ENCODE measurements at regions not wholly inside any gene's neighbourhood (a gene's known extent, or its start where the extent isn't known, plus 50 kb on each side); places are given as distances from the start of the nearest gene placed in this dataset.

GRCh38 chr7:35384761-35385700 is 131.1 kb upstream of the TBX20 start:
- DNase-seq: no peak

- DNase-seq: no peak
Measured at GRCh38 chr7:35380739-35381224, 126.9 kb upstream of the TBX20 start.

GRCh38 chr7:35379481-35379880 is 125.6 kb upstream of the TBX20 start:
- no peak for DNase-seq

GRCh38 chr7:35375516-35375915 is 121.6 kb upstream of the TBX20 start:
- no peak for DNase-seq

- DNase-seq: no peak
Measured at GRCh38 chr7:35374858-35375257, 121.0 kb upstream of the TBX20 start.

- no peak for DNase-seq
Measured at GRCh38 chr7:35371221-35371620, 117.3 kb upstream of the TBX20 start.

- no peak for DNase-seq
Measured at GRCh38 chr7:35370687-35371086, 116.8 kb upstream of the TBX20 start.

- no peak for DNase-seq
Measured at GRCh38 chr7:35366167-35367155, 112.6 kb upstream of the TBX20 start.

- DNase-seq: no peak
Measured at GRCh38 chr7:35365523-35365922, 111.6 kb upstream of the TBX20 start.

- no peak for DNase-seq
Measured at GRCh38 chr7:35362341-35362740, 108.4 kb upstream of the TBX20 start.

- no peak for DNase-seq
Measured at GRCh38 chr7:35359423-35359822, 105.5 kb upstream of the TBX20 start.

- no peak for DNase-seq
Measured at GRCh38 chr7:35356495-35356894, 102.6 kb upstream of the TBX20 start.

- DNase-seq: no peak
Measured at GRCh38 chr7:35355911-35356310, 102.0 kb upstream of the TBX20 start.

GRCh38 chr7:35355199-35355598 is 101.3 kb upstream of the TBX20 start:
- no peak for DNase-seq

GRCh38 chr7:35353481-35353880 is 99.6 kb upstream of the TBX20 start:
- no peak for DNase-seq

GRCh38 chr7:35351466-35351865 is 97.6 kb upstream of the TBX20 start:
- DNase-seq: no peak

- DNase-seq: no peak
Measured at GRCh38 chr7:35348611-35349400, 94.9 kb upstream of the TBX20 start.

GRCh38 chr7:35342786-35343185 is 88.9 kb upstream of the TBX20 start:
- DNase-seq: no peak

- DNase-seq: no peak
Measured at GRCh38 chr7:35339811-35340210, 85.9 kb upstream of the TBX20 start.

GRCh38 chr7:35336444-35336843 is 82.5 kb upstream of the TBX20 start:
- no peak for DNase-seq

- DNase-seq: no peak
Measured at GRCh38 chr7:35334506-35334905, 80.6 kb upstream of the TBX20 start.

- no peak for DNase-seq
Measured at GRCh38 chr7:35333265-35333664, 79.4 kb upstream of the TBX20 start.

Data from stimulated activated CD8-positive, alpha-beta memory T cell treated with anti-CD3 and anti-CD28 coated beads, Interleukin-4, amount 100 ng/mL, for 48 hours (primary cell).